Ishikawa (cell line): ENCODE measurements at regions not wholly inside any gene's neighbourhood (a gene's known extent, or its start where the extent isn't known, plus 50 kb on each side); places are given as distances from the start of the nearest gene placed in this dataset.

Experiments used
- CEBPB ChIP-seq: IDR thresholded peaks from 2 replicates; pipeline ENCODE4 v1.6.1; 2012
- EGR1 ChIP-seq: IDR thresholded peaks from 2 replicates; pipeline ENCODE4 v1.6.1; 2012
- EP300 ChIP-seq: IDR thresholded peaks from 2 replicates; pipeline ENCODE4 v1.6.1; 2012; ENCODE audit warnings: borderline replicate concordance
- FOXM1 ChIP-seq: IDR thresholded peaks from 2 replicates; pipeline ENCODE4 v1.6.1; 2012; ENCODE audit warnings: low read depth, borderline replicate concordance
- NFIC ChIP-seq: IDR thresholded peaks from 2 replicates; pipeline ENCODE4 v1.6.1; 2012
- RAD21 ChIP-seq: IDR thresholded peaks from 2 replicates; pipeline ENCODE4 v1.6.1; 2012; ENCODE audit warnings: low read depth
- TAF1 ChIP-seq: IDR thresholded peaks from 2 replicates; pipeline ENCODE4 v1.6.1; 2012; ENCODE audit warnings: low read depth, mild to moderate bottlenecking
- TCF12 ChIP-seq: IDR thresholded peaks from 2 replicates; pipeline ENCODE4 v1.6.1; 2012; ENCODE audit warnings: low read depth
- TEAD4 ChIP-seq: IDR thresholded peaks from 2 replicates; pipeline ENCODE4 v1.6.1; 2012
- YY1 ChIP-seq: IDR thresholded peaks from 2 replicates; pipeline ENCODE4 v1.6.1; 2012; ENCODE audit warnings: low read depth
- ZBTB7A ChIP-seq: IDR thresholded peaks from 2 replicates; pipeline ENCODE4 v1.6.1; 2012; ENCODE audit warnings: low read depth
- TF ChIP-seq, protein P1 (sequence below): IDR thresholded peaks from 2 replicates; pipeline ENCODE4 v1.6.1; 2012; ENCODE audit warnings: low read depth, mild to moderate bottlenecking

DNA sequence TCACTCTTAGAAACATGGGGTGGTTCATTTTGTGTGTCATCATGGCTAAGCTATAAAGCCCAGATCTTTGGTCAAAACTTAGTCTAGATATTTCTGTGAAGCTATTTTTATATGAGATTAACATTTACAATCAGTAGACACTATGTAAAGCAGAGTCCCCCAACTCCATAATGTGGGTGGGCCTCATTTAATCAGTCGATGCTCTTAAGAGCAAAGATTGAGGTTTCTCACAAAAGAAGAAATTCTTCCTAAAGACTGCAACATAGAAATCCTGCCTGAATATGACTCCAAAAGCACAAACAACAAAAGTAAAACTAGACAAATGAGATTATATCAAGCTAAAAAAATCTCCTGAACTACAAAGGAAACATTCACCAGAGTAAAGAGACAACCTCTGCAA is 642.2 kb downstream of the DIAPH3 start:
- TF ChIP-seq CEBPB: no peak
- no peak for TF ChIP-seq YY1
- TF ChIP-seq TAF1: no peak
- no peak for TF ChIP-seq EP300
- no peak for TF ChIP-seq NFIC
- TF ChIP-seq EGR1: no peak
- no peak for TF ChIP-seq TEAD4
- TF ChIP-seq FOXM1: no peak
- TF ChIP-seq ZBTB7A: no peak
- no peak for TF ChIP-seq RAD21
- no peak for TF ChIP-seq TCF12
- TF ChIP-seq, protein P1, sequence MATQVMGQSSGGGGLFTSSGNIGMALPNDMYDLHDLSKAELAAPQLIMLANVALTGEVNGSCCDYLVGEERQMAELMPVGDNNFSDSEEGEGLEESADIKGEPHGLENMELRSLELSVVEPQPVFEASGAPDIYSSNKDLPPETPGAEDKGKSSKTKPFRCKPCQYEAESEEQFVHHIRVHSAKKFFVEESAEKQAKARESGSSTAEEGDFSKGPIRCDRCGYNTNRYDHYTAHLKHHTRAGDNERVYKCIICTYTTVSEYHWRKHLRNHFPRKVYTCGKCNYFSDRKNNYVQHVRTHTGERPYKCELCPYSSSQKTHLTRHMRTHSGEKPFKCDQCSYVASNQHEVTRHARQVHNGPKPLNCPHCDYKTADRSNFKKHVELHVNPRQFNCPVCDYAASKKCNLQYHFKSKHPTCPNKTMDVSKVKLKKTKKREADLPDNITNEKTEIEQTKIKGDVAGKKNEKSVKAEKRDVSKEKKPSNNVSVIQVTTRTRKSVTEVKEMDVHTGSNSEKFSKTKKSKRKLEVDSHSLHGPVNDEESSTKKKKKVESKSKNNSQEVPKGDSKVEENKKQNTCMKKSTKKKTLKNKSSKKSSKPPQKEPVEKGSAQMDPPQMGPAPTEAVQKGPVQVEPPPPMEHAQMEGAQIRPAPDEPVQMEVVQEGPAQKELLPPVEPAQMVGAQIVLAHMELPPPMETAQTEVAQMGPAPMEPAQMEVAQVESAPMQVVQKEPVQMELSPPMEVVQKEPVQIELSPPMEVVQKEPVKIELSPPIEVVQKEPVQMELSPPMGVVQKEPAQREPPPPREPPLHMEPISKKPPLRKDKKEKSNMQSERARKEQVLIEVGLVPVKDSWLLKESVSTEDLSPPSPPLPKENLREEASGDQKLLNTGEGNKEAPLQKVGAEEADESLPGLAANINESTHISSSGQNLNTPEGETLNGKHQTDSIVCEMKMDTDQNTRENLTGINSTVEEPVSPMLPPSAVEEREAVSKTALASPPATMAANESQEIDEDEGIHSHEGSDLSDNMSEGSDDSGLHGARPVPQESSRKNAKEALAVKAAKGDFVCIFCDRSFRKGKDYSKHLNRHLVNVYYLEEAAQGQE: no peak
